OCI-LY1 (cell line): ENCODE measurements at regions not wholly inside any gene's neighbourhood (a gene's known extent, or its start where the extent isn't known, plus 50 kb on each side); places are given as distances from the start of the nearest gene placed in this dataset.

ENCODE experiments used
- H2AFZ ChIP-seq: fragments of 200-600 bp; sonication (generic), shearing (Covaris generic); 2 replicates; pipeline ENCODE4 v1.6.0; 2014; ENCODE audit warnings: antibody characterized with exemption, mild to moderate bottlenecking, low read length
- H3F3A ChIP-seq: fragments of 200-600 bp; sonication (generic), shearing (Covaris generic); 2 replicates; pipeline ENCODE4 v1.6.0; 2014; ENCODE audit warnings: mild to moderate bottlenecking, antibody characterized with exemption, low read length, moderate library complexity; ENCODE audit not compliant: insufficient read depth
- H3K27ac ChIP-seq: fragments of 200-600 bp; sonication (generic); 2 replicates; pipeline ENCODE4 v1.5.1; 2014; ENCODE audit warnings: low read length, mixed run types, mild to moderate bottlenecking, low read depth; ENCODE audit not compliant: poor library complexity, severe bottlenecking
- H3K27me3 ChIP-seq: fragments of 200-600 bp; sonication (generic); 2 replicates; pipeline ENCODE4 v1.6.0; 2014; ENCODE audit warnings: antibody characterized with exemption, mild to moderate bottlenecking, low read length, moderate library complexity; ENCODE audit not compliant: insufficient read depth
- H3K36me3 ChIP-seq: fragments of 200-600 bp; sonication (generic); 2 replicates; pipeline ENCODE4 v1.6.1; 2014; ENCODE audit warnings: mild to moderate bottlenecking, antibody characterized with exemption, low read length, moderate library complexity, mixed read lengths; ENCODE audit not compliant: insufficient read depth
- H3K4me1 ChIP-seq: fragments of 200-600 bp; sonication (generic); 2 replicates; pipeline ENCODE4 v1.5.1; 2014; ENCODE audit warnings: mild to moderate bottlenecking, low read length, moderate library complexity; ENCODE audit not compliant: insufficient read depth, severe bottlenecking
- H3K4me2 ChIP-seq: fragments of 200-600 bp; sonication (generic), shearing (Covaris generic); 2 replicates; pipeline ENCODE4 v1.6.1; 2014; ENCODE audit warnings: low read length
- H3K4me3 ChIP-seq: fragments of 200-600 bp; sonication (generic); 2 replicates; pipeline ENCODE4 v1.5.1; 2014; ENCODE audit warnings: low read length, low read depth, mild to moderate bottlenecking, mixed read lengths; ENCODE audit not compliant: poor library complexity, severe bottlenecking
- H3K79me2 ChIP-seq: fragments of 200-600 bp; shearing (Covaris generic); 2 replicates; pipeline ENCODE4 v1.6.1; 2016; ENCODE audit warnings: mixed run types, low read length, mixed read lengths; ENCODE audit not compliant: insufficient read depth
- H3K9ac ChIP-seq: fragments of 200-600 bp; sonication (generic), shearing (Covaris generic); 2 replicates; pipeline ENCODE4 v1.6.1; 2014; ENCODE audit warnings: mild to moderate bottlenecking, low read length, mixed read lengths
- H3K9me2 ChIP-seq: fragments of 200-600 bp; sonication (generic), shearing (Covaris generic); 2 replicates; pipeline ENCODE4 v1.6.1; 2014; ENCODE audit warnings: low read depth, mild to moderate bottlenecking, low read length, mixed read lengths
- H3K9me3 ChIP-seq: fragments of 200-600 bp; shearing (Covaris generic); 2 replicates; pipeline ENCODE4 v1.6.1; 2014; ENCODE audit warnings: low read length, mixed read lengths
- H4K20me1 ChIP-seq: fragments of 200-600 bp; sonication (generic), shearing (Covaris generic); 2 replicates; pipeline ENCODE4 v1.6.0; 2016; ENCODE audit warnings: mild to moderate bottlenecking, low read length; ENCODE audit not compliant: insufficient read depth
- CTCF ChIP-seq: fragments of 200-600 bp; sonication (generic), shearing (Covaris generic); IDR thresholded peaks from 2 replicates; pipeline ENCODE4 v1.5.1; 2017; ENCODE audit warnings: mild to moderate bottlenecking, antibody characterized with exemption, low read length, moderate library complexity, mixed read lengths
- EZH2 ChIP-seq: fragments of 200-600 bp; sonication (generic), shearing (Covaris generic); IDR thresholded peaks from 2 replicates; pipeline ENCODE4 v1.8.0; 2017; ENCODE audit warnings: borderline replicate concordance, mixed run types, mild to moderate bottlenecking, antibody characterized with exemption, low read length, moderate library complexity, mixed read lengths

- no peak overlapping the region for H2AFZ ChIP-seq
- H3K79me2 ChIP-seq: no peaks in the 10 kb centered on the region
Measured at GRCh38 chr4:159552979-159553768, 450.3 kb downstream of the RAPGEF2 start.

GRCh38 chr4:159555873-159556272, 453.0 kb downstream of the RAPGEF2 start:
- H4K20me1 ChIP-seq: no peaks in the 10 kb centered on the region
- no peaks in the 10 kb centered on the region for H3K79me2 ChIP-seq
- H3K27ac ChIP-seq: no peak overlapping the region
- H3K4me3 ChIP-seq: no peak overlapping the region
- no peaks in the 10 kb centered on the region for H3K27me3 ChIP-seq
- H3K9ac ChIP-seq: no peak overlapping the region
- no peak overlapping the region for H3K4me2 ChIP-seq
- no peaks in the 10 kb centered on the region for H3F3A ChIP-seq
- H3K9me3 ChIP-seq: no peaks in the 10 kb centered on the region
- no peaks in the 10 kb centered on the region for H3K9me2 ChIP-seq
- H3K36me3 ChIP-seq: no peaks in the 10 kb centered on the region
- TF ChIP-seq CTCF (no peak), EZH2 (no peak)
- H2AFZ ChIP-seq: no peak overlapping the region
- H3K4me1 ChIP-seq: no peaks in the 10 kb centered on the region

More at GRCh38 chr4:159552979-159553768, 450.3 kb downstream of the RAPGEF2 start:
- no peaks in the 10 kb centered on the region for H3K9me3 ChIP-seq
- H3K4me3 ChIP-seq: no peak overlapping the region
- no peak for TF ChIP-seq EZH2
- no peak for TF ChIP-seq CTCF
- H3K36me3 ChIP-seq: no peaks in the 10 kb centered on the region
- H3K27me3 ChIP-seq: no peaks in the 10 kb centered on the region
- no peak overlapping the region for H3K9ac ChIP-seq
- H3K4me1 ChIP-seq: no peaks in the 10 kb centered on the region
- no peaks in the 10 kb centered on the region for H3F3A ChIP-seq
- no peaks in the 10 kb centered on the region for H4K20me1 ChIP-seq
- no peak overlapping the region for H3K27ac ChIP-seq
- H3K9me2 ChIP-seq: no peaks in the 10 kb centered on the region
- no peak overlapping the region for H3K4me2 ChIP-seq

- no peaks in the 10 kb centered on the region for H3K27me3 ChIP-seq
- no peak overlapping the region for H3K4me2 ChIP-seq
- H3K27ac ChIP-seq: no peak overlapping the region
- H3K79me2 ChIP-seq: no peaks in the 10 kb centered on the region
- H3K4me3 ChIP-seq: no peak overlapping the region
- no peak for TF ChIP-seq CTCF
- TF ChIP-seq EZH2: no peak
- H3K36me3 ChIP-seq: no peaks in the 10 kb centered on the region
- H4K20me1 ChIP-seq: no peaks in the 10 kb centered on the region
- H3K9ac ChIP-seq: no peak overlapping the region
- H3K9me3 ChIP-seq: no peaks in the 10 kb centered on the region
- H3K9me2 ChIP-seq: no peaks in the 10 kb centered on the region
- H2AFZ ChIP-seq: no peak overlapping the region
- no peaks in the 10 kb centered on the region for H3F3A ChIP-seq
- no peaks in the 10 kb centered on the region for H3K4me1 ChIP-seq
Measured at GRCh38 chr4:159562366-159562765, 459.5 kb downstream of the RAPGEF2 start.
